OCI-LY1 (cell line): ENCODE measurements at regions not wholly inside any gene's neighbourhood (a gene's known extent, or its start where the extent isn't known, plus 50 kb on each side); places are given as distances from the start of the nearest gene placed in this dataset.

Source experiments
- H2AFZ ChIP-seq: fragments of 200-600 bp; sonication (generic), shearing (Covaris generic); 2 replicates; pipeline ENCODE4 v1.6.0; 2014; ENCODE audit warnings: antibody characterized with exemption, mild to moderate bottlenecking, low read length
- H3F3A ChIP-seq: fragments of 200-600 bp; sonication (generic), shearing (Covaris generic); 2 replicates; pipeline ENCODE4 v1.6.0; 2014; ENCODE audit warnings: mild to moderate bottlenecking, antibody characterized with exemption, low read length, moderate library complexity; ENCODE audit not compliant: insufficient read depth
- H3K27ac ChIP-seq: fragments of 200-600 bp; sonication (generic); 2 replicates; pipeline ENCODE4 v1.5.1; 2014; ENCODE audit warnings: low read length, mixed run types, mild to moderate bottlenecking, low read depth; ENCODE audit not compliant: poor library complexity, severe bottlenecking
- H3K27me3 ChIP-seq: fragments of 200-600 bp; sonication (generic); 2 replicates; pipeline ENCODE4 v1.6.0; 2014; ENCODE audit warnings: antibody characterized with exemption, mild to moderate bottlenecking, low read length, moderate library complexity; ENCODE audit not compliant: insufficient read depth
- H3K36me3 ChIP-seq: fragments of 200-600 bp; sonication (generic); 2 replicates; pipeline ENCODE4 v1.6.1; 2014; ENCODE audit warnings: mild to moderate bottlenecking, antibody characterized with exemption, low read length, moderate library complexity, mixed read lengths; ENCODE audit not compliant: insufficient read depth
- H3K4me1 ChIP-seq: fragments of 200-600 bp; sonication (generic); 2 replicates; pipeline ENCODE4 v1.5.1; 2014; ENCODE audit warnings: mild to moderate bottlenecking, low read length, moderate library complexity; ENCODE audit not compliant: insufficient read depth, severe bottlenecking
- H3K4me2 ChIP-seq: fragments of 200-600 bp; sonication (generic), shearing (Covaris generic); 2 replicates; pipeline ENCODE4 v1.6.1; 2014; ENCODE audit warnings: low read length
- H3K4me3 ChIP-seq: fragments of 200-600 bp; sonication (generic); 2 replicates; pipeline ENCODE4 v1.5.1; 2014; ENCODE audit warnings: low read length, low read depth, mild to moderate bottlenecking, mixed read lengths; ENCODE audit not compliant: poor library complexity, severe bottlenecking
- H3K79me2 ChIP-seq: fragments of 200-600 bp; shearing (Covaris generic); 2 replicates; pipeline ENCODE4 v1.6.1; 2016; ENCODE audit warnings: mixed run types, low read length, mixed read lengths; ENCODE audit not compliant: insufficient read depth
- H3K9ac ChIP-seq: fragments of 200-600 bp; sonication (generic), shearing (Covaris generic); 2 replicates; pipeline ENCODE4 v1.6.1; 2014; ENCODE audit warnings: mild to moderate bottlenecking, low read length, mixed read lengths
- H3K9me2 ChIP-seq: fragments of 200-600 bp; sonication (generic), shearing (Covaris generic); 2 replicates; pipeline ENCODE4 v1.6.1; 2014; ENCODE audit warnings: low read depth, mild to moderate bottlenecking, low read length, mixed read lengths
- H3K9me3 ChIP-seq: fragments of 200-600 bp; shearing (Covaris generic); 2 replicates; pipeline ENCODE4 v1.6.1; 2014; ENCODE audit warnings: low read length, mixed read lengths
- H4K20me1 ChIP-seq: fragments of 200-600 bp; sonication (generic), shearing (Covaris generic); 2 replicates; pipeline ENCODE4 v1.6.0; 2016; ENCODE audit warnings: mild to moderate bottlenecking, low read length; ENCODE audit not compliant: insufficient read depth
- CTCF ChIP-seq: fragments of 200-600 bp; sonication (generic), shearing (Covaris generic); IDR thresholded peaks from 2 replicates; pipeline ENCODE4 v1.5.1; 2017; ENCODE audit warnings: mild to moderate bottlenecking, antibody characterized with exemption, low read length, moderate library complexity, mixed read lengths
- EZH2 ChIP-seq: fragments of 200-600 bp; sonication (generic), shearing (Covaris generic); IDR thresholded peaks from 2 replicates; pipeline ENCODE4 v1.8.0; 2017; ENCODE audit warnings: borderline replicate concordance, mixed run types, mild to moderate bottlenecking, antibody characterized with exemption, low read length, moderate library complexity, mixed read lengths

GRCh38 chr15:96860741-96861140 is 530.2 kb downstream of the NR2F2 start:
- H3K36me3 ChIP-seq: no peaks in the 10 kb centered on the region
- no peaks in the 10 kb centered on the region for H3K4me1 ChIP-seq
- no peaks in the 10 kb centered on the region for H3F3A ChIP-seq
- H3K9me3 ChIP-seq: no peaks in the 10 kb centered on the region
- TF ChIP-seq EZH2 (no peak), CTCF (no peak)
- no peaks in the 10 kb centered on the region for H4K20me1 ChIP-seq
- no peaks in the 10 kb centered on the region for H3K27me3 ChIP-seq
- no peak overlapping the region for H3K9ac ChIP-seq
- no peak overlapping the region for H3K27ac ChIP-seq
- no peak overlapping the region for H3K4me3 ChIP-seq
- H3K4me2 ChIP-seq: no peak overlapping the region
- no peak overlapping the region for H2AFZ ChIP-seq
- H3K79me2 ChIP-seq: no peaks in the 10 kb centered on the region
- no peaks in the 10 kb centered on the region for H3K9me2 ChIP-seq

GRCh38 chr15:96867992-96868391 is 537.5 kb downstream of the NR2F2 start:
- Histone ChIP-seq H3F3A (no peaks in the 10 kb centered on the region), H3K79me2 (no peaks in the 10 kb centered on the region), H3K9me2 (no peaks in the 10 kb centered on the region), H3K9ac (no peak overlapping the region), H3K27ac (no peak overlapping the region), H3K4me3 (no peak overlapping the region), H3K4me2 (no peak overlapping the region), H3K4me1 (no peaks in the 10 kb centered on the region), H3K9me3 (no peaks in the 10 kb centered on the region), H3K36me3 (no peaks in the 10 kb centered on the region), H3K27me3 (no peaks in the 10 kb centered on the region), H4K20me1 (no peaks in the 10 kb centered on the region), H2AFZ (no peak overlapping the region)
- TF ChIP-seq CTCF (no peak), EZH2 (no peak)

GRCh38 chr15:96869122-96869521 is 538.6 kb downstream of the NR2F2 start:
- Histone ChIP-seq H3K4me2 (no peak overlapping the region), H4K20me1 (no peaks in the 10 kb centered on the region), H3K4me3 (no peak overlapping the region), H3F3A (no peaks in the 10 kb centered on the region), H3K9me3 (no peaks in the 10 kb centered on the region), H3K79me2 (no peaks in the 10 kb centered on the region), H3K27ac (no peak overlapping the region), H3K4me1 (no peaks in the 10 kb centered on the region), H3K27me3 (no peaks in the 10 kb centered on the region), H3K9me2 (no peaks in the 10 kb centered on the region), H3K36me3 (no peaks in the 10 kb centered on the region), H2AFZ (no peak overlapping the region), H3K9ac (no peak overlapping the region)
- TF ChIP-seq EZH2: no peak
- no peak for TF ChIP-seq CTCF
